ENCODE measurements at regions not wholly inside any gene's neighbourhood (a gene's known extent, or its start where the extent isn't known, plus 50 kb on each side); places are given as distances from the start of the nearest gene placed in this dataset.

GRCh38 chr13:76829572-76830327 lies 56.5 kb downstream of the KCTD12 start:
- Histone ChIP-seq H3K27me3 (no peaks in the 10 kb centered on the region), H3K27ac (peak overlapping the region in 2 of 4 donors; percentile 59 to 71), H3K4me1 (peaks cover 0 to 42% (median 4%) of the 10 kb centered on the region in 4 donors), H3K4me3 (no peak overlapping the region), H3K36me3 (no peaks in the 10 kb centered on the region), H3K9me3 (no peaks in the 10 kb centered on the region)
- 32 to 50% methylated on average over 9 of the region's 9 CpGs for WGBS, 2 donors
- DNase-seq (ENCODE audit: low spot score in 2 of 2), result no peak
- TF ChIP-seq POLR2A (IDR thresholded peaks at IDR 0.05), result no peak
- no peak for TF ChIP-seq EP300 (IDR thresholded peaks at IDR 0.05)
- no peak for TF ChIP-seq CTCF (IDR thresholded peaks at IDR 0.05)

GRCh38 chr13:76828316-76828741 lies 57.9 kb downstream of the KCTD12 start:
- TF ChIP-seq POLR2A (IDR thresholded peaks at IDR 0.05) (no peak), EP300 (IDR thresholded peaks at IDR 0.05) (no peak), CTCF (IDR thresholded peaks at IDR 0.05) (no peak)
- Histone ChIP-seq H3K9me3 (no peaks in the 10 kb centered on the region), H3K27me3 (no peaks in the 10 kb centered on the region), H3K4me3 (no peak overlapping the region), H3K4me1 (peaks cover 0 to 45% (median 4%) of the 10 kb centered on the region in 4 donors), H3K36me3 (no peaks in the 10 kb centered on the region), H3K27ac (no peak overlapping the region)
- WGBS, 2 donors, result 63 to 71% methylated on average over 3 of the region's 3 CpGs
- DNase-seq (ENCODE audit: low spot score in 2 of 2), result no peak

DNA sequence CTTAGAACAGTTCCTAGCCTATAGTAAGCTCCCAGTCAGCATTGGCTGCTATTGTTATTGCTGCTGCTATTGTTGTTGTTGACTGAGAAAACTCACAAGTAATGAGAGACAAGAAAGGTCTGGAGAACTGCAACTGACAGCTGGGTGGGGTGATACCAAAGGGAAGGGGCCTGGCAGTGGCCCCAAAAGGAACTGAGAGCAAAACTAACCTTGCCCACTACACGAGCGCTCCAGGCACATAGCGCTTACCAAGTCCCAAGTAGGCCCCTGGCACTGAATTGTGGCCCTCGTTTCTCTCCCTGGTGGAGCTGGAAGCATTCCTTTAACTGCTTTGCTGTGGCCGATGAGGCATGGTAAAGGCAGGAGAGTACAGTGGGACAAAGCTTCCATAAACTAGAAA lies 59.7 kb downstream of the KCTD12 start:
- Histone ChIP-seq H3K27me3 (no peaks in the 10 kb centered on the region), H3K36me3 (no peaks in the 10 kb centered on the region), H3K4me3 (no peak overlapping the region), H3K4me1 (peaks cover 0 to 46% (median 4%) of the 10 kb centered on the region in 4 donors), H3K27ac (no peak overlapping the region), H3K9me3 (no peaks in the 10 kb centered on the region)
- TF ChIP-seq POLR2A (IDR thresholded peaks at IDR 0.05) (no peak), EP300 (IDR thresholded peaks at IDR 0.05) (no peak), CTCF (IDR thresholded peaks at IDR 0.05) (no peak)
- 87 to 89% methylated on average over 5 of the region's 5 CpGs for WGBS, 2 donors
- no peak for DNase-seq (ENCODE audit: low spot score in 2 of 2)

DNA sequence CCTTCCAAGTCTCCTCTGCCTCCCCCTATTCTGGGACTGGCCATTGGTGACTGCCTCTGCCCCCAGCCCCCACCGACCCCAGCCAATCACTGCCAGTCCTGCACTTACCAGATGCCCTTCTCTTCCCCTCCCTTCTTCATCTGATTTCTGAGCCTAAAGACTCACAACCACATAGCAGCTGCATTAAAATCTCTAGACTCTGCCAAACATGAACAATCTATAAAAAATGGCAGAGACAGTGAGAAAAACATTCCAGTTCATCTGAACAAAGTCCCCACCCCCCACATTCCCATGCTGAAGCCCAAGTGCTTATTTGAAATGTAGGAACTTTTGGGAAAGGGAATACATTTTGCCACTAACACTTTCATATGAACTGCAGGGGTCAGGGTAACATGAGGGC lies 60.8 kb downstream of the KCTD12 start:
- DNase-seq (ENCODE audit: low spot score in 2 of 2), result no peak
- H3K36me3 ChIP-seq, result no peaks in the 10 kb centered on the region
- peaks cover 0 to 53% (median 4%) of the 10 kb centered on the region in 4 donors for H3K4me1 ChIP-seq
- TF ChIP-seq CTCF (IDR thresholded peaks at IDR 0.05) (no peak), POLR2A (IDR thresholded peaks at IDR 0.05) (no peak), EP300 (IDR thresholded peaks at IDR 0.05) (no peak)
- no peaks in the 10 kb centered on the region for H3K9me3 ChIP-seq
- peak overlapping the region in 2 of 4 donors; percentile 32 for H3K27ac ChIP-seq
- WGBS, 2 donors, result 29 to 37% methylated on average over 1 of the region's 1 CpG
- H3K4me3 ChIP-seq, result no peak overlapping the region
- no peaks in the 10 kb centered on the region for H3K27me3 ChIP-seq

GRCh38 chr13:76823969-76824368 lies 62.2 kb downstream of the KCTD12 start:
- Histone ChIP-seq H3K4me3 (no peak overlapping the region), H3K36me3 (no peaks in the 10 kb centered on the region), H3K4me1 (peaks cover 0 to 47% (median 3%) of the 10 kb centered on the region in 4 donors), H3K27ac (no peak overlapping the region), H3K9me3 (no peaks in the 10 kb centered on the region), H3K27me3 (no peaks in the 10 kb centered on the region)
- TF ChIP-seq POLR2A (IDR thresholded peaks at IDR 0.05) (no peak), EP300 (IDR thresholded peaks at IDR 0.05) (no peak), CTCF (IDR thresholded peaks at IDR 0.05) (no peak)
- no peak for DNase-seq (ENCODE audit: low spot score in 2 of 2)

All from tibial nerve (tissue), 4 donors.